WI38 (cell line): ENCODE measurements at regions not wholly inside any gene's neighbourhood (a gene's known extent, or its start where the extent isn't known, plus 50 kb on each side); places are given as distances from the start of the nearest gene placed in this dataset.

ENCODE experiments used
- H3K4me3 ChIP-seq: 2 replicates; pipeline ENCODE4 v1.5.1; 2011; ENCODE audit warnings: low read depth, mild to moderate bottlenecking, control low read depth, low read length
- TF ChIP-seq, protein P1 (sequence below): IDR thresholded peaks from 2 replicates; pipeline ENCODE4 v1.5.1; 2012; ENCODE audit warnings: low read depth, mild to moderate bottlenecking, control low read depth, low read length

DNA sequence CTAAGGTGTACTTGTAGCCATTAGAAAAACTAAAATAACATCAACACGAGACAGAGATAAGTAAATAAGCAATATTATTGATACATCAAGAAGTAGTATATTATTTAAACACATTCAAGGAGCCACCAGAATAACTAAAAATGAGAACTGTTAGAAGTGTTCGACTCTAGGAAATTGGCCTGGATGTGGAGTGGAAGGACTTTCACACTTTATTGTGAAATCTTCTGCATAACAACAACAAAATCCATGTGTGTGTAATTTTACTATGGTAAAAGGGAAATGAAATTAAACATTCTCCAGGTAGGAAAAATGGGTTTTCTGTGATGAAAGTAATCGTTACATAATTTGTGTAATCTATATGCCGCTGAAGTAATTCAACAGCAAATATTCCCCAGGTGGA is 96.3 kb upstream of the RNF152 start:
- no peak overlapping the region for H3K4me3 ChIP-seq
- TF ChIP-seq, protein P1, sequence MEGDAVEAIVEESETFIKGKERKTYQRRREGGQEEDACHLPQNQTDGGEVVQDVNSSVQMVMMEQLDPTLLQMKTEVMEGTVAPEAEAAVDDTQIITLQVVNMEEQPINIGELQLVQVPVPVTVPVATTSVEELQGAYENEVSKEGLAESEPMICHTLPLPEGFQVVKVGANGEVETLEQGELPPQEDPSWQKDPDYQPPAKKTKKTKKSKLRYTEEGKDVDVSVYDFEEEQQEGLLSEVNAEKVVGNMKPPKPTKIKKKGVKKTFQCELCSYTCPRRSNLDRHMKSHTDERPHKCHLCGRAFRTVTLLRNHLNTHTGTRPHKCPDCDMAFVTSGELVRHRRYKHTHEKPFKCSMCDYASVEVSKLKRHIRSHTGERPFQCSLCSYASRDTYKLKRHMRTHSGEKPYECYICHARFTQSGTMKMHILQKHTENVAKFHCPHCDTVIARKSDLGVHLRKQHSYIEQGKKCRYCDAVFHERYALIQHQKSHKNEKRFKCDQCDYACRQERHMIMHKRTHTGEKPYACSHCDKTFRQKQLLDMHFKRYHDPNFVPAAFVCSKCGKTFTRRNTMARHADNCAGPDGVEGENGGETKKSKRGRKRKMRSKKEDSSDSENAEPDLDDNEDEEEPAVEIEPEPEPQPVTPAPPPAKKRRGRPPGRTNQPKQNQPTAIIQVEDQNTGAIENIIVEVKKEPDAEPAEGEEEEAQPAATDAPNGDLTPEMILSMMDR, result no peak

DNA sequence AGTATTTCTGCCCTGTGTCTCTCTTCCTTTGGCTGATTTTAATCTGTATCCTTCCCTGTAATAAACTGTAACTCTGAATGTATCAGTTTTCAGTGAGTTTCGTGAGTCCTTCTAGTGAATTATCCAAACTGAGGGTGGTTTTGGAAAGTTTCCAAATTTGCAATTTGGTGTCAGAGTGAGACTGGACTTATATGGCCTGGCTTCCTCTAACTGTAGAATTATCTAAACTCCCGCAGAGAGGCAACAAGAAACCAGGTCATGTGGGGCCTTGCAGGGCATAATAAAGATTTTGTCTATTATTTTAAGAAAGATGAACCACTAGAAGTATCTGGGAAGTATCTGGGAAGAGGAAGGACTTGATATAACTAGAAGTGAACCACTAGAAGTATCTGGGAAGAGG is 95.3 kb upstream of the RNF152 start:
- TF ChIP-seq, protein P1, result no peak

DNA sequence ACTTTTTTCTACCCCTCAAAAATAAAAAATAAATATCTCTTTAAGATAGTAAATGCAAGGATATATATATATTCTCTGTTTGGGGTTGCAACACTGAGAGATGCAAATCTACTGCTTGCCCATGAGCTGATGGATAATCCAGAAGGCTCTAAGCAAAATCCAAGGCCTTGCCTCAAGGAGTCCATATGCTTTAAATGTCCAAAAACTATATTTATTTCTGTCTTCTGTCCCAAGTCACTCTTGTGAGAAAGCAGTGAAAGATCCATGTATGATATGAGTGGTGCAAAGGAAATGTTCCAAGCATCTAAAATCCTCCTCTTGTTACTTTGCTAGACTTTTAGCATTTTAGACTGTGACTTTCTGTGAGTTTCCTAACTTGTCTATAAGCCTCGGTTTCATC is 92.9 kb upstream of the RNF152 start:
- TF ChIP-seq, protein P1, result no peak
- H3K4me3 ChIP-seq, result no peak overlapping the region

More for the DNA sequence above, 95.3 kb upstream of the RNF152 start:
- H3K4me3 ChIP-seq, result no peak overlapping the region

DNA sequence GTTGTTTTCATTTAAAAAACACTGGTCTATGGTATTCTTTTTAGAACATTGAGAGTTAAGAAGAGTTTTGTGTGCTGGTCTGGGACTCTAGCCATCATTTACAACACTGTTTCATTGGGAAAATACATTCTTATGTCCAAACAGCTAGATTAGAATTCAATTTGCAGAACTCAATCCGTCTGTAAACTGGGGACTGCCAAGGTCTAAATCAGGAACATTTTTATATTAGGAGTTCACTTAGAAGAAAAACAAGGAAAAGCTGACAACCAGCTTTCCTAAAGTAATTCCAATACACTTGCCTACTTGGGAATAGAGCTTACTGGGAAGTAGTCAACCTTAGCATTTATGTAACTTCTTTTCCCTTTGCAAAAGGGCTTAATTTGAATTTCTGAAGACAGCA is 91.5 kb upstream of the RNF152 start:
- TF ChIP-seq, protein P1, result no peak
- H3K4me3 ChIP-seq, result no peak overlapping the region

DNA sequence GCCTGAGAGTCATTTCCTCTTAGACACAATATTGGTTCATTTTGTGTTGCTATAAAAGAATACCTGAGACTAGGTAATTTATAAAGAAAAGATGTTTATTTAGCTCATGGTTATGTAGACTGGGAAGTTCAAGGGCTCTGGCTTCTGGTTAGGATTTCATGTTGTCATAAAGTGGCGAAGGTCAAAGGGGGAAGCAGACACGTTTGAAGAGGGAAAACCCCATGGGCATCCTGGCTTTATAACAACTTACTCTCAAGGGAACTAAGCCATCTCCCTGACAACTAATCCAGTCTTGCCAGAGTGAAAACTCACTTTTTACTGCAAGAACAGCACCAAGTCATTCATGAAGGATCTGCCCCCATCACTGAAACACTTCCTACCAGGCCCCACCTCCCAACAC is 89.7 kb upstream of the RNF152 start:
- no peak overlapping the region for H3K4me3 ChIP-seq
- TF ChIP-seq, protein P1, result no peak

DNA sequence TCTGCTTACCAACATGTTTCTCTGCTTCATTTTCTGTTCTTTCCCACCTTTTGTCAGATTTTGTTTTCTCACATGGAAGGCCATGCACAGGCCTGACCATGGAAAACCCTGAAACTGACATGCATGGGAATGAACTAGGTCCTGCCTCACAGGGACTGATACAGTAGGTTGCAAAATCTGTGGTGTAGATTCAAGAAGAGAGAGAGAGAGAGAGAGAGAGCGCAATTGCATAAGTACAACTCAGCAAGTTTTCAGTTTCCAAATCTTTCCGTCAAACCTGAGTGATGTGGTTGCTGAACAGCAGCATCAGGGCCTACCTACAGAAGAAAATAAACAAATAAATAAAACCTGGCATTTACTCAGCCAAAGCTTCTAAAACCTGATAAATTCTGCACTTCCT is 87.5 kb upstream of the RNF152 start:
- TF ChIP-seq, protein P1, result no peak
- no peak overlapping the region for H3K4me3 ChIP-seq

DNA sequence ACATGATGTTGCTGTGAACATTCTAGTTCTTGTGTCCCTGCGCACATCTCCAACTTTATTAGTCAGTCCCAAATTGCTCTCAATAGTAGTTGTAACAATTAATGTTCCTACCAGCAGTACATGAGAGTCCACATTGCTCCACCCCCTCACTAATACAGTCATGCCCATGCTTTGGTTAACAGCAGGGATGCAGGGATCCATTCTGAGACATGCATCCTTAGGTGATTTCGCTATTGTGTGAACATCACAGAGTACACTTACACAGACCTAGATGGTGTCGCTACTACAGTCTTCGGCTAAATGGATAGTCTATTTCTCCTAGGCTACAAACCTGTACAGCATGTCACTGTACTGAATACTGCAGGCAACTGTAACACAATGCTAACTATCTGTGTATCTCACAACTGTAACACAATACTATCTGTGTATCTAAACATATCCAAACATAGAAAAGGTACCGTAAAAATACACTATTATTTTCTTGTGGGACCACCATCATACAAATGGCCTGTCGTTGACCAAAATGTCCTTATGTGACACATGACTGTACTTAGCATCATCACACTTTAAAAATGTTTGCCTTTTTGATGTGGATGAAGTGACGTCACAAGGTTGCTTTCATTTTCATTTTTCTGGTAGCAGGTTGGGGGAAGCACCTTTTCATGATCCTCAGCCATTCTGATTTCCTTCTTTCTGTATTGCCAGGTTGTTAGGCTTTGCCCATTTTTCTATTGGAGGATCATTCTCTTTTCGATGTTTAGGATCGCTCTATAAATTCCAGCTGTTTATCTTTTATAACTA is 82.9 kb upstream of the RNF152 start:
- TF ChIP-seq, protein P1, result no peak
- H3K4me3 ChIP-seq, result no peak overlapping the region
